Fibroblast of peridontal ligament (primary cell): ENCODE measurements at regions not wholly inside any gene's neighbourhood (a gene's known extent, or its start where the extent isn't known, plus 50 kb on each side); places are given as distances from the start of the nearest gene placed in this dataset.

Source experiments
- DNase-seq: peaks from one replicate; pipeline ENCODE4 v3.0.0-alpha.2; 2010; ENCODE audit errors: extremely low read depth

DNA sequence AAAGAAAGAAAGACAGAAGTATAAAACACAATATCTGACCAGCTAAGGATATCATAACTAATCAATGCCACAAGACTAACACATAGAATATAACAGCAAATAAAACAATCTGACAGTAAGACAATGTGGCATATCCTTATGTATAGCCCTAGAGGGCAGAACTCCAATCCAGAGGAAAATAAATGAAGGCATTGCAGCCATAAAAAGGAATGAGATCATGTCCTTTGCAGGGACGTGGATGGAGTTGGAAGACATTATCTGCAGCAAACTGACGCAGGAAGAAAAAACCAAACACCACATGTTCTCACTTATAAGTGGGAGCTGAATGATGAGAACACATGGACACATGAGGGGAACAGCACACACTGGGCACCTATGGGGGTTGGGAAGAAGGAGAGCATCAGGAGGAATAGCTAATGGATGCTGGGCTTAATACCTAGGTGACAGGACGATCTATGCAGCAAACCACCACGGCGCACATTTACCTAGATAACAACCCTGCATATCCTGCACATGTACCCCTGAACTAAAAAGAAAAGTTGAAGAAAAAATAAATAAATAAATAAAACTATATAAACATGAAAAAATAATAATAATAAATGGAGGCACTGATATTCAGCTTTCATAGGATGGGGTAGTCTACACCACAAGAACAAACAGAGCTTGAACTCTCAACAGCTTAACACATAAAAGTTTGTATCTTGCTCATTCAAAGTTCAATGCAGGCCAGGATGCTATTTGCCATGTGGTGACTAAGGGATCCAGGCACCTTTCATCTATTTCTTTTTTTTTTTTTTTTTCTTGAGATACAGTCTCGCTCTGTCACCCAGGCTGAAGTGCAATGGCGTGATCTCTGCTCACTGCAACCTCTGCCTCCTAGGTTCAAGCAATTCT is 66.1 kb upstream of the KAT6B start:
- DNase-seq = peak; percentile 3

DNA sequence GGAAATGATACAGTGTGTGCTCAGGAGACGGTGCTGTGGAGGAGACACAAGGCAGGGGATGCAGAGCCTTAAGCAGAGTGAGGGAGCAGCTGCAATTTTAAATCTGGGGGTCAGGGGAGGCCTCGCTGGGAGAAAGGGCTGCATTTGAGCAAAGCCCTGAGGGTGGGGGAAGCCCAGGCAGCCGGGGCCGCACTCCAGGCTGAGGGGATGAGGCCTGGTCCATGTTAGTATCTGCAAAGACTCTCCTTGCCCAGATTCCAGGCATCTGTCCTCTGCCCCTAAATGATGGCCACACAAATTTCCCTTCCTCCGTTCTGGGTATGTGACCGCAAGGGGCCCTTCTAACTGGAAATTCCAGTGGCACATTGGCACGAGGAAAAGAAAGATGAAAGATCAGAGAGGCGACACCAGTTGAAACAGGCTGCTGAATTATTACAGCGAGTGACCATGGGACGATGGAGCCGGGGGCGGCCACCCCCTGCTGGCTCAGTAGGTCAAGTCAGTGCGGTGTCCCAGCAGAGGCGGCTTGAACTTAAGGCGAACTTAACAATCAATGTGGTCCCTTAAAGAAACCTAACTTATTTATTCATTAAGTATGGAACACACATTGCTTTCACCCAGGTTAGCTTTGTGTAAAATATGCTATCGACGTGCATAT is 62.3 kb upstream of the KAT6B start:
- no peak for DNase-seq

DNA sequence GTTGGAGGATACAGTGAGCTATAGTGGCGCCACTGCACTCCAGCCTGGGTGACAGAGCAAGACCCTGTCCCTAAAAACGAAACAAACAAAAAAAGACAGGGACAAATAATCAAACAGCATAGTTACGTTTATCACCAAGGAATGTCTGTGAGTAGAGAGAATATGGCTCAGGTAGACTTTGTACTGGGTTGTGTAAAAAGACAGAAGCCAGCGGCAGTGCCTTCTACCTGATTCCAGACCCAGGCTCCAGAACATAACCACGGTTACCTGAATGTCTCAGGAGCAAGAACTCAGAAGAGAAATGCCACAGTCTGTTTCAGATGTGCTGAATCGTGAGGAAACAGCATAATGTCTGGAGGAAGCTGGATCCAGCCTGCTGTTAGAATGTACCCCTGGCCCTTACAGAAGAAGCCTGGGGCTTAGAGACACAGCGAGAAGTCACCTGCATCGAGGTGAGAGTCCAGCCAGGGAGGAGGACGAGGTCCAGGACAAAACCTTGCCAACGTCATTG is 60.9 kb upstream of the KAT6B start:
- DNase-seq = no peak

DNA sequence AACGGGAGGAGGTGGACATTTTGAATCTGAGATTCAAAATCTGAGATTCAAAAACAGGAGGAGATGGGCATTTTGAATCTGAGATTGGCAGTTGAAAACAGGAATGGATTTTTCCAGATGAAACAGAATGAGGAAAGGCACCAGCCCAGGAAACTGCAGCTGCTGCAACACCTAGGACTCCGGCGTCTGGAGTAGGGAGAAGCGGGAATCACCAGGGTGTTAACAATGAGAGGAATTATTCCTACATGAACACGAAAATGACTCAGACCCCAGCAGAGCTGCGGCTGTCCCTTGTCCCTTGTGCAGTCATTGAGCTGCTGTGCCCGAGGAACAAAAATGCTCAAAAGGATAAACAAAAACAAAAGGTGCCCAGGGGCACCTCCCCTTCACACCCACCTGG is 59.9 kb upstream of the KAT6B start:
- DNase-seq = no peak

DNA sequence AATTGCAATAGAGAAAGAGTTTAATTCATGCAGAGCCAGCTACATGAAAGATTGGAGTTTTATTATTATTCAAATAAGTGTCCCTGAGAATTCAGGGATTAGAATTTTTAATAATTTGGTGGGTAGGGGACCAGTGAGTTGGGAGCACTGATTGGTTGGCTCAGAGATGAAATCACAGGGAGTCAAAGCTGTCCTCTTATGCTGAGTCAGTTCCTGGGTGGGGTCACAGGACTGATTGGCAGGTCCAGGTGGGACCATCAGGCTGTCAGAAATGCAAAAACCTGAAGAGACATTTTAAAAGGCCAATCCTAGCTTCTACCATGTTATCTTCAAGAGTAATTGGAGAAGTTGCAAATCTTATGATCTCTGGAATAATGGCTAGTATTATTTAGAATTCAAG is 56.0 kb upstream of the KAT6B start:
- DNase-seq = no peak

DNA sequence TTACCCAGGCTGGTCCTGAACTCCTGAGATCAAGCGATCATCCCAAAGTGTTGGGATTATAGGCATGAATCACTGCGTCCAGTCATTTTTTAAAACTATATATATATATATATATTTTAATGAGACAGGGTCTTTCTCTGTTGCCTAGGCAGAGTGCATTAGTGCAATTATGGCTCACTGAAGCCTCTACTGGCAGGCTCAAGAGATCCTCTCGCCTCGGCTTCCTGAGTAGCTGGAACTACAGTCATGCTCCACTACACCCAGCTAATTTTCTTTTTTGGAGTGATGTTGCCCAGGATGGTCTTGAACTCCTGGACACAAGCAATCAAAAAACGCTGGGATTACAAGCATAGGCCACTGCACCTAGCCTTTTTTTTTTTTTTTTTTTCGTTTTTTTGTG is 55.3 kb upstream of the KAT6B start:
- DNase-seq = no peak

DNA sequence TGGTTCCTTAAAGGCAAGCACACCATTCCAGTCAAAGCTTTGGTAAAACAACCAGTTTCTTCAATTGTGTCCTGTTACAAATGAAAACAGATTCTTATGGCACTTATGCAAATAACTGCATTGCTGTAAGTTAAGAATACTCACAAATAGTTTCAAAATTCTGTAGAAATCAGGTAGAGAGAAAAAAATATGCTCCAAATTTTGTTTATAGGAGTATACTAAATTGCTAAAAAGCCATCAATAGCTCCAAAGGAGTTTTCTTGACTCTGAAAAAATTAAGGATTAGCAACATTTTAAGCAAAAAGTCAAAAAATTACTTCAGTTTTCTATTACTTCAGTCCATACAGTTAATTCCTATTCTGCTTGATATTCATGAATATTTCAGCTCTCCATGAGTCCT is 51.3 kb upstream of the KAT6B start:
- no peak for DNase-seq
